Prostate gland (tissue), 2 donors: ENCODE measurements at regions not wholly inside any gene's neighbourhood (a gene's known extent, or its start where the extent isn't known, plus 50 kb on each side); places are given as distances from the start of the nearest gene placed in this dataset.

Source experiments
- POLR2AphosphoS5 ChIP-seq: sonication (generic); formaldehyde crosslinking; IDR thresholded peaks from one replicate; pipeline ENCODE4 v1.6.1; 2017; ENCODE audit warnings: antibody characterized with exemption
- TF ChIP-seq, protein P1 (sequence below), 4 experiments: fragments of 200-600 bp in 2 of 4; fragments of 450-650 bp in 2 of 4; sonication (generic) in 2 of 4; IDR thresholded peaks; 1 replicate in 3 of 4; 2 replicates in 1 of 4; pipeline ENCODE4 v1.5.1; 2016 to 2019; ENCODE audit warnings: antibody characterized with exemption in 4 of 4, mild to moderate bottlenecking in 2 of 4, moderate library complexity in 2 of 4

DNA sequence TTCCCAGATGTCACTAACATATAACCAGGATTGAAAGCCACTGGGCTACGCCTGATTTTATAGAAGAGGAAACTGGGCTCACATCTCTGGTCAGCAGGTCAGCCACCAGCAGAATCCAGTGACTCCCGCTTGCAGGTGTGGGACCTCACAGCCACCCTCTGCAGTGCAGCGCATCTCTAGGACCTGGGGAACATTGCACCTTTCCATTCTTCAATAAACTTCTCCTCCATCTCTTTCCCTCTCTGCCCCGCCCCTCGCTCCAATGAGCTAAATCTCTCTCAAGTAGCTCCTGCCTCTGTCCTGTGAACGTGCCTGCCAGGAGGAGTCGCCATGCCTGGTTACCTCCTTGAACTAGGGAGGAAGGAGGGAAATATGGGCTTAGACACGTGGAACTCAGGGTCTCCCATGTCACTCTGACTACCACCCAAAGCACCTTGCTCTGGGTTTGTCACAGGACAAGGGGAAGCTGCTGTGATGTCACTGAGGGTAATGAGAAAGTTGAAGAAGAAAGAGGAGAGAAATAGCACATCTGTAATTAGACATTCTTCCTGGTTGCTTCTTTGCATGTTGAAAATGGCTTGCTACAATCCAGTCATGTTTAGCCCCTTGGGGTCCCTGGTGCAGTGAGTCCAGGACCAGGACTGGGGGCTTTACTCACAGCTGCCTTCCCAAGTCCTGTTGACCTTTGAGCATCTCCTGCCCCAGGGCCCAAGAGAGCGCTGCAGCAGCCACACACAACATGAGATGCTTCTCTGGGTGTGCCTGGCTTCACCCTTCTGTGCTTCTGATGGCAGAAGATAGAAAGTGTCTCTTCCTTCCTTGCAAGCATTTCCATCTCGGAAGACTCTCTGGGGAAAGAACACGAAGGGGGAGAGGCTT is 469.4 kb downstream of the PREX1 start:
- no peak for TF ChIP-seq POLR2AphosphoS5
- TF ChIP-seq, protein P1, sequence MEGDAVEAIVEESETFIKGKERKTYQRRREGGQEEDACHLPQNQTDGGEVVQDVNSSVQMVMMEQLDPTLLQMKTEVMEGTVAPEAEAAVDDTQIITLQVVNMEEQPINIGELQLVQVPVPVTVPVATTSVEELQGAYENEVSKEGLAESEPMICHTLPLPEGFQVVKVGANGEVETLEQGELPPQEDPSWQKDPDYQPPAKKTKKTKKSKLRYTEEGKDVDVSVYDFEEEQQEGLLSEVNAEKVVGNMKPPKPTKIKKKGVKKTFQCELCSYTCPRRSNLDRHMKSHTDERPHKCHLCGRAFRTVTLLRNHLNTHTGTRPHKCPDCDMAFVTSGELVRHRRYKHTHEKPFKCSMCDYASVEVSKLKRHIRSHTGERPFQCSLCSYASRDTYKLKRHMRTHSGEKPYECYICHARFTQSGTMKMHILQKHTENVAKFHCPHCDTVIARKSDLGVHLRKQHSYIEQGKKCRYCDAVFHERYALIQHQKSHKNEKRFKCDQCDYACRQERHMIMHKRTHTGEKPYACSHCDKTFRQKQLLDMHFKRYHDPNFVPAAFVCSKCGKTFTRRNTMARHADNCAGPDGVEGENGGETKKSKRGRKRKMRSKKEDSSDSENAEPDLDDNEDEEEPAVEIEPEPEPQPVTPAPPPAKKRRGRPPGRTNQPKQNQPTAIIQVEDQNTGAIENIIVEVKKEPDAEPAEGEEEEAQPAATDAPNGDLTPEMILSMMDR (IDR thresholded peaks at IDR 0.05), result no peak
